Activated CD4-positive, CD25-positive, alpha-beta regulatory T cell treated with anti-CD3 and anti-CD28 coated beads, Interleukin-2, amount 50 U/mL, for 24 hours (primary cell): ENCODE measurements at regions not wholly inside any gene's neighbourhood (a gene's known extent, or its start where the extent isn't known, plus 50 kb on each side); places are given as distances from the start of the nearest gene placed in this dataset.

ENCODE experiments used
- ATAC-seq, 2 donors: fragments of 150-1000 bp; cut with Tn5 transposase; one replicate each; pipeline ENCODE4 v1.10.0; 2021; ENCODE audit warnings: mild to moderate bottlenecking in 1 of 2, moderate library complexity in 1 of 2

GRCh38 chr10:42952931-42953683 lies 123.8 kb upstream of the RET start:
- ATAC-seq: no peak

GRCh38 chr10:42953684-42954674 lies 122.9 kb upstream of the RET start:
- ATAC-seq: no peak

DNA sequence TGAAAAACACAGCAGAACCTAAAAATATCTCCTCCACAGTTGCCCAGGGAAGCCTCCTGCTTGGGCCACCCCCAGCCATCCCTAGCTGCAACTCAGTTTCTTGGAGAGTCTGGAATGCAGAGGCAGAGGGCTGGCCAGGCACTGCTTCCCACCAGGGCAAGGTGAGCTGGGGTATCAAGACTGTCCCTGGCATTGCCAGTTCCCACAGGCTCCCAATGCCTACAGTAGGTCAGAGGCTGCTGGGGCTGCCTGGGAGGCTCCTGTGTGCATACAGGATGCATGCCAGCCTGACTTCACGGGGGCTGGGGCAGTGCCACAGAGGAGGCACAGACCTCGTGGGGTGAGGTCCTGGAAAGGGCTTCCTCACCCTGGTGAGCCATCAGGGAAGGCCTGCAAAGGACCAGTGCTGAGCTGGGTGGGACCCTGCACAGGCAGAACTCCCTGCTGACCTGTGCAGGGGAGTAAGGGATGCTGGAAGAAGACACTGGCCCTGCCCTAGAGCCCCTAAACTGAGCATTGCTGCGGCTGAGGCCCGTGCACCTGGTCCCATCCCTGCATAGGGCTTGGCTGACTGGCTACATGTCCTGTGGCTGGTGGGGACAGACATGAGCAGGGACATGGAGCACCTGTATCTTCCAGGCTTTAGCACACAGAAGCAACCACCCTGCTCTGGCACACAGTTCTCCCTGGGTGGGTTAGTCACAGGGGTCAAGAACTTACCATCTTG lies 121.9 kb upstream of the RET start:
- no peak for ATAC-seq

DNA sequence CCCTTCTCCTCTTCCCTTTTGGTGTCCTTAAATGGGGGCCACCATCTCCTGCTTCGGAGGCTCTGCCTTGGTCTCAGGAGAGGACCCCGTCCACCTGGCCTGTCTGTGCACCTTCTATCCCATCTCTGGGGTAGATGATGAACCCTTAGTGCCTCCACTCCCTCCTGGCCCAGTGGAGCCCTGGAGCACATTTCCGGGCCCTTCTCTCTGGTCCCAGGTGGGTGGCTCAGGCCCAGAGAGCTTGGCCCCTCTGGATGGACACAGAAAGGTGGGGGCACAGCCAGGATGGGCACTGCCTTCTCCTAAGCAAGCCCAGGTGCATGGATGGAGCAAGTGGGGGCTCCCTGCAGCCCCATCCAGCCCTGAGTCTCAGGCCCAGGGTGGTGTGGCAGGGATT lies 121.4 kb upstream of the RET start:
- ATAC-seq: no peak

DNA sequence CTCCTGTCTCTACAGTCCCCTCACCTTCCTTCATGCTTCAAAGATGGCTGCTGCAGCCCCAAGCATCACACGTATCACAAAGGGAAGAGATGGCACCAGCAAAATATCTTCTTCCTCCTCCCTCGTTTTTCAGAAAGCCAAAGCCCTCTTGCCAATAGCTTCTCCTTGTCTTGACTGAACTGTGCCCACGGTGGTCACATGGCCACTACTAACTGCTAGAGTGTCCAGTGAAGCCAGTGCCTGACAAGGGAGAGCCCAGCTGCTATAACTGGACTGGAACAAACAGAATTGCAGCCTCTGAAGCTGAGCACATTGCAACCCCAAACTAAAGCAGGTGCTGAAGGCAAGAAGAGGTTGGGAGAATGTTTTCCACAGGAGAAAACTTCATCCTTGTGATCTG lies 120.8 kb upstream of the RET start:
- no peak for ATAC-seq

DNA sequence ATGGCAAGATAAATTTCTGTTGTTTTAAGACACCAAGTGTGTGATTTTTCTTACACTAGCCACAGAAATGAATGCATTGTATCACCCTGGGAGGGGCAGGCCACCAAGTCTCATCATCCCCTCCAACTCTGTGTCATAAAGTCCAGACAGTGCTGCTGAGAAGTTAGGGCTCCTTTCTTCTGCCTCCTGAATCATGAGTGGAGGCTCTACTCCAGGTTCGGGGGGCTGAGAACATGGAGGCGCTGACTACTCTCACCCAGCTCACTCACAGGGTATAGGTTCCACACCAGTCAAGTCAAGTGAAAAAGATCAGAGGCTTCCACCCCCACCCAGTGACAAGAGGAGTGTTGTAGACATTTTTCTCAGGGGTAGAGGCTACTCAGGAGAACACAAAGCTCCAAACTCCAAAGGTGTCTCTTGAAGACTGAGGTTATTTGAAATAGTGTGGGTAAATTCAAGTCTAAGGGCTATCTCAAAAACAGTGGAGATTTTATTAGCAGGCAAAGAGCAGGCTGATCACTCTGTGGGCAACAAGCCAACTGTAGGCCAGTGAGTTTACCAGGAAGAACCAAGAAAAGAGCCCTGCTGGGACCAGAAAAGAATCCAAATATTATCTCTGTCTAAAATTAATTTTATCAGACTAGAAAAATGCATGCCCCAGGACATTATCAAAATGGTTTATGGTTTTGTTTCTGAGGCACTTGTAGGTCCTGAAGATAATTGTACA lies 118.6 kb upstream of the RET start:
- no peak for ATAC-seq

DNA sequence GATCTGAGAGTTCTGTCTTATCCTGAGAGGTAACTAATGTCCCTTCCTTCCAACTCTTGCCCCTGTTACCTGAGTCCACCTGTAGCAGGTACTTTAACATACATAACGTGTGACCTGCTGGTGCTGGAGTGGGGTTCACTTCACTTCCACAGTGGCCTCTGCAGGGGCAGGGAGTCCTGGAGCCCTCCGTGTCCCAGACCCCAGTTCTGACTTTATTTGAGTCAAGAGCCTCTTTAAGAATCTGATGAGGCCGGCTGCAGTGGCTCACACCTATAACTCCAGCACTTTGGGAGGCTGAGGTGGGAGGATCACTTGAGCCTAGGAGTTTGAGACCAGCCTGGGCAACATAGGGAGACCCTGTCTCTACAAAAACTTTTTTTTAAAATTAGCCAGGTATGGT lies 117.0 kb upstream of the RET start:
- no peak for ATAC-seq

DNA sequence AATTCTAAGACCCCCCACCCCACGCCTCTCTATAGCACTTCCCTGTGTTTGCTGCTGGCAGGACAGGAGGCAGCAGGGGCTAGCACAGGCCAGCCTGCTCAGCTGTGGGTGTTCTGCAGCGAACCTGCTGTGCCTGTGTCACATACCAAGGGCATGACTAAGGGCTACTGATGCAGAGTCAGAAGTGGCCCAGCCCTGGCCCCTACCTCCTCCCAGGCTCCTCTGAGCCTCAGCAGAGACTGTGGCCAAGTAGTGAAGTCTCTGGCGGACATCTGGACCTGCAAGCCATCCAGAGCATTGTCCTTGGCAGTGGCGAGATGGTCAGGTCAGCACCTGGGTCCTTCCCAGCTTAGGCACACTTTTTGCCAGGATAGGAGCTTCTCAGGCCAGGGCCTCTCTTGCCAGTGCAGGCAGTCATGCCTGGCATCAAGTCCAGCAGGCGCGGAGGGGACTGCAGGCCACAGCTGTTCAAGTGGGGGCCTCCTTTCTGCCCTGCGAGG lies 116.3 kb upstream of the RET start:
- no peak for ATAC-seq

GRCh38 chr10:42960991-42961795 lies 115.7 kb upstream of the RET start:
- no peak for ATAC-seq

GRCh38 chr10:42961796-42962109 lies 115.1 kb upstream of the RET start:
- no peak for ATAC-seq

DNA sequence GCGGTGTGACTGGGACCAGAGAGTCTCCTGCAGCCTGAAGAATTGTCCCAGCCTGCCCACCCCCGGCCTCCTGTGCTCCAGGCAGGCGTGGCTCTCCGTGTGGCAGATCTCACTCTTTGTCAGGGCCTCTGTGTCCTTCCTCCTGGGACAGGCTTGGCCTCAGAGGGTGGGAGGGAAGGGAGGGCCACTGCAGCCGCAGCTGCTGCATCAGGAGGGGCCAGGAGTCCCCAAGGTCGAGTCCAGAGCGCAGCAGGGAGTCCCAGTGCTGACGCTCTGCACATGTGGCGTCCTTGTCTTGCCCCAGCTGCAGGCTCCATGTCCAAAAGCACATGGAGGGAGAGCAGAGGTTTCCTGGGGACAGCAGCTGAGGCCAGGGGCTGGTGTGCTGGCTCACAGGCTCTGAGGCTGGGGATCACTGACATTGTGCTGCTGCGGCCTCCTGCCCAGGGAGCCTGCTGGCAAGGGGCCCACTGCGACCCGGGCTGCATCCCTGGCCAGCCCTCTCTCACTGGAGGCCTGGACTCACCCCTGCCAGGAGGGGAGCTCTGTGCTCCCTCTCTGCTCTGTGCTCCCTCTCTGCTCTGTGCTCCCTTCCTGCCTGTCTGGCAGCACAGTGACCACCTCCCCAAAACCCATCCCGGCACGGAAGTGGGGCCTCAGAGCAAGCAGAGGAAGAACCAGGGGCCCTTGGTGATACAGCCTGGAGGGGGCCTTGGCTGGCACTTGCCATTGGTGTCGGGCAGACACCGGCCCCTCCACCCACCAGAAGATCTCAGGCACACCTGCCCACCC lies 114.6 kb upstream of the RET start:
- ATAC-seq: no peak

DNA sequence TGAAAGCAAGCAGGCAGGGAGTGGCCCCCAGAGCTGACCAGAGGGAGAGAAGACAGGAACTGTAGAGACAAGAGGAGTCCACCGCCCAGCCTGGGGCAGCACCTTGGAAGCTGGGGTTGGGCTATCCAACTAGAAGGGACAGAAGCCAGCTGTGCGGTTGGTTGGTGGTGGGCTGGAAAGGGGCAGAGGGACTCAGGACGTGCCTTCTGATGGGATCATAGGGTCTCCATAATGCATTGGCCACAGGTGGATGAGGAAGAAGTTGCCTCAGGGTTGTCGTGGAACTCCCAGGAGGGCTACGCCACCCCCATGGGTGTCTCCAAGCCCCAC lies 114.0 kb upstream of the RET start:
- ATAC-seq: no peak

GRCh38 chr10:42963312-42963711 lies 113.6 kb upstream of the RET start:
- ATAC-seq: no peak

- ATAC-seq: no peak
These were observed 107.7 kb upstream of the RET start for GRCh38 chr10:42969147-42969546.

- ATAC-seq: no peak
These were observed 107.0 kb upstream of the RET start for GRCh38 chr10:42969909-42970308.

DNA sequence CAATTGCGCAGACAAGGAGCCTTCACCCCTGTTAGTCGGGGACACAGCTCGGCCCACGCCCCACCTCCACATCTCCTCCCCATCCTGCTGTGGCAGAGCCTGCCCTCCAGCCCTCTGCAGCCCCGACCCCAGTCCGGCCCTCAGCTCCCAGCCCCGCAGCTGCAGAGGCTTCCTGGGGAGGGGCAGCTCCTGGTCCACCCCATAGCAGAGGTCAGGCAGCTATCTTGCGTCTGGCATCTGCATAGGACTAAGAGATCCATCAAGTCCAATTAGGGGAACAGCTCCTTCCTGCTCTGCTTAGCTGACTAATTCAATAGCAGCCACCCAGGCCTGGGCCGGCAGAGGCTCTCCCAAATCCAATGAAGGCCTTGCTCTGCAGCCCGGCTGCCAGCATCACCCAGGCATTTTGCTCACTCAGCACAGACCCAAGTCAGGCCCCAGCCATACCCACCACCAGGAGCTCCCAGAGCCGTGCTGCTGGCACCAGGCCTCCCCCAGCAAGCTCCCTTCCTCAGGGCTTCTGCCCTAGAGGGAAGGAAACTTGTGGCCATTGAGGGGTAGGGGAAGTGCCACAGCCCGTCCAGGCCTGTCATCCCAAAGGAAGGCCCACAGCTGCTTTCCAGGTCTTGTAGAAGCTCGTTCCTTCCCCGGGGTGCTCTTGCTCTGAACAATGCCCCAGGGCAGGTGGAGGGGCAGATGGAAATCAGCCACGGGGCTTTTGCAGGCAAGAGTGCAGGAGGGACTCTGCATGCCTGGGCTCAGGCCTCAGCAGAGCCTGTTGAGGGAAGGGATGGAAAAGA lies 106.2 kb upstream of the RET start:
- no peak for ATAC-seq

DNA sequence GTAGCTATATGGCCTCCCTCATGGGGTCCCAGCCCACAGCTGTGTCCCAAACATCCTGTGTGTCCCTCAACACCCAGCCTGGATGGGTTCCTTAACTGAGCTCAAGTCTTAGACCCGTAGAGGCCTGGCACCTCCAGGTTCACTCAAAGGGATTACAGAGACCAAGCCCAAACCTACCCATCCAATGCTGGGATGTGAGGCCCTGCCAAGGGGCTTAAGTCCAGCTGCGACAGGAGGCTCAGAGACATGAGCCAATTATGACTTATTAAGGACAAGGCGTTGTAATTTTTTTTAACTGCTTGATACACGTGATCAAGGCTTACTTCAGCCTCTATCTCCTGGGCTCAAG lies 105.6 kb upstream of the RET start:
- ATAC-seq: no peak

- no peak for ATAC-seq
These were observed 103.9 kb upstream of the RET start for GRCh38 chr10:42972946-42973345.

DNA sequence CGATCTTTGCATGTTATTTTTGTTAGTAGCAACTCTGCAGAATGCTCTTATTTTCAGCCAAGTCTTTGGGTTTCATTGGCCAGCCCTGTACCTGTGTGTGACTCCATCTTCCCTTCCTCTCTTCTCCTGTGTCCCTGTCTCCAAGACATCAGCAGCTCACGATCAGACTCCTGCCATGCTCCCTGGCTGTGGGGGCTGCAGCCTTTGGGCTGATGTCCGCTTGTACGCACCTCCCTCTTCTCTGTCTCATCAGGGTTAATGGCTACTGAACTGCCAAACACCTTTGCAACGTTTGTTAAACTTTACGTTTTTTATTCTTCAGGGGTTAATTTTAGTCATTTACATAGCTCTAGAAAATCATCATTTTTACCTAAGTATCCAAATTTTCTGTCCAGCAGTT lies 103.5 kb upstream of the RET start:
- ATAC-seq: no peak
